CD1c-positive myeloid dendritic cell (primary cell): ENCODE measurements at regions not wholly inside any gene's neighbourhood (a gene's known extent, or its start where the extent isn't known, plus 50 kb on each side); places are given as distances from the start of the nearest gene placed in this dataset.
A peak's percentile ranks its signal among the peaks of the same experiment; 100 is the strongest.

ENCODE experiments used
- DNase-seq: peaks from one replicate; pipeline ENCODE4 v3.0.0-alpha.2; 2016; ENCODE audit errors: extremely low spot score

- DNase-seq: no peak
Measured at GRCh38 chr5:86011937-86012336, 605.8 kb upstream of the COX7C start.

- no peak for DNase-seq
Measured at GRCh38 chr5:86029308-86029707, 588.4 kb upstream of the COX7C start.

GRCh38 chr5:86030753-86031152 lies 587.0 kb upstream of the COX7C start:
- no peak for DNase-seq

- no peak for DNase-seq
Measured at GRCh38 chr5:86038566-86038965, 579.2 kb upstream of the COX7C start.

GRCh38 chr5:86039351-86039750 lies 578.4 kb upstream of the COX7C start:
- DNase-seq: no peak

GRCh38 chr5:86070719-86071118 lies 547.0 kb upstream of the COX7C start:
- no peak for DNase-seq

GRCh38 chr5:86074297-86074696 lies 543.4 kb upstream of the COX7C start:
- DNase-seq: no peak

GRCh38 chr5:86075139-86075538 lies 542.6 kb upstream of the COX7C start:
- no peak for DNase-seq

GRCh38 chr5:86095092-86095491 lies 522.6 kb upstream of the COX7C start:
- no peak for DNase-seq

GRCh38 chr5:86101966-86102365 lies 515.8 kb upstream of the COX7C start:
- no peak for DNase-seq

GRCh38 chr5:86108825-86109224 lies 508.9 kb upstream of the COX7C start:
- no peak for DNase-seq

GRCh38 chr5:86112249-86112648 lies 505.5 kb upstream of the COX7C start:
- DNase-seq: no peak

GRCh38 chr5:86115164-86115563 lies 502.6 kb upstream of the COX7C start:
- DNase-seq: no peak

- no peak for DNase-seq
Measured at GRCh38 chr5:86118542-86118941, 499.2 kb upstream of the COX7C start.

- no peak for DNase-seq
Measured at GRCh38 chr5:86124333-86124732, 493.4 kb upstream of the COX7C start.

- no peak for DNase-seq
Measured at GRCh38 chr5:86125731-86126601, 491.8 kb upstream of the COX7C start.

- DNase-seq: no peak
Measured at GRCh38 chr5:86127696-86128095, 490.0 kb upstream of the COX7C start.

GRCh38 chr5:86129009-86129408 lies 488.7 kb upstream of the COX7C start:
- no peak for DNase-seq

- DNase-seq: no peak
Measured at GRCh38 chr5:86137297-86137696, 480.4 kb upstream of the COX7C start.

GRCh38 chr5:86143837-86144236 lies 473.9 kb upstream of the COX7C start:
- no peak for DNase-seq

GRCh38 chr5:86152988-86153560 lies 464.7 kb upstream of the COX7C start:
- DNase-seq: no peak

GRCh38 chr5:86155796-86156195 lies 461.9 kb upstream of the COX7C start:
- DNase-seq: peak; percentile 2

- DNase-seq: no peak
Measured at GRCh38 chr5:86170194-86170593, 447.5 kb upstream of the COX7C start.

GRCh38 chr5:86175224-86175623 lies 442.5 kb upstream of the COX7C start:
- DNase-seq: no peak
